ENCODE measurements at regions not wholly inside any gene's neighbourhood (a gene's known extent, or its start where the extent isn't known, plus 50 kb on each side); places are given as distances from the start of the nearest gene placed in this dataset.

- H2BK120ac ChIP-seq (ENCODE audit: low read depth, low read length) = no peak overlapping the region
- no peak overlapping the region for H3K56ac ChIP-seq (ENCODE audit: extremely low read depth, insufficient read depth, low read length)
- H3K9me3 ChIP-seq (ENCODE audit: control insufficient read depth, insufficient read depth, low read length) = peaks cover 9% of the 10 kb centered on the region
- H3K36me3 ChIP-seq (ENCODE audit: control insufficient read depth, insufficient read depth, low read length) = no peaks in the 10 kb centered on the region
- H3K79me1 ChIP-seq (ENCODE audit: low read depth in 1 of 2, low read length in 2 of 2) = no peaks in the 10 kb centered on the region
- H2AFZ ChIP-seq (replicated peaks; ENCODE audit: low read length, poor library complexity) = no peak overlapping the region
- whole genome bisulfite sequencing, 2 experiments (ENCODE audit: extremely low coverage in 2 of 2, insufficient read length in 1 of 2) = no CpG with 5 or more reads among the region's 3 CpGs
- BruUV-seq (replicated peaks) = no TSS peak
- dilution Hi-C loops (cut with HindIII; ENCODE audit: low sequenced_read_pairs, unreplicated experiment) = no loop called here
- no peak overlapping the region for H3K14ac ChIP-seq (replicated peaks; ENCODE audit: low read depth, low read length)
- H3K27me3 ChIP-seq (ENCODE audit: control insufficient read depth, insufficient read depth, low read length) = no peaks in the 10 kb centered on the region
- H3K4ac ChIP-seq (ENCODE audit: low read depth, low read length) = no peak overlapping the region
- no peak overlapping the region for H2BK5ac ChIP-seq (ENCODE audit: low read depth, low read length, poor library complexity, severe bottlenecking)
- no peak overlapping the region for H3K9ac ChIP-seq (ENCODE audit: low read depth, low read length)
- no peak overlapping the region for H2BK15ac ChIP-seq (ENCODE audit: low read depth, low read length)
- no peak overlapping the region for H2AK9ac ChIP-seq (replicated peaks; ENCODE audit: low read depth, low read length, poor library complexity)
- no peak overlapping the region for H4K5ac ChIP-seq (ENCODE audit: low read depth, low read length)
- no peak overlapping the region for H4K91ac ChIP-seq (ENCODE audit: insufficient read depth, low read depth, low read length)
- H3K4me3 ChIP-seq (ENCODE audit: insufficient read depth, low read depth, low read length) = no peak overlapping the region
- POLR2A ChIA-PET (ENCODE audit: unreplicated experiment) = no interaction called here
- no peaks in the 10 kb centered on the region for H3K4me1 ChIP-seq (ENCODE audit: control insufficient read depth, insufficient read depth, low read length)
- H3K23ac ChIP-seq (ENCODE audit: low read depth, low read length) = no peak overlapping the region
- H4K20me1 ChIP-seq (ENCODE audit: insufficient read depth, low read length) = no peaks in the 10 kb centered on the region
- no peak overlapping the region for H3K4me2 ChIP-seq (ENCODE audit: low read depth, low read length)
- intact Hi-C loops (cut with micrococcal nuclease) = no loop called here
- ATAC-seq (ENCODE audit: low read depth) = no peak
- H2AK5ac ChIP-seq (ENCODE audit: low read depth, low read length) = no peak overlapping the region
- TF ChIP-seq FOS (IDR thresholded peaks at IDR 0.05; ENCODE audit: low read depth, low read length) = no peak
- no peak for TF ChIP-seq RFX5 (IDR thresholded peaks at IDR 0.05; ENCODE audit: low read depth, low read length)
- TF ChIP-seq NFE2L2 (IDR thresholded peaks at IDR 0.05; ENCODE audit: low read depth, low read length) = no peak
- no peak for TF ChIP-seq ELK1 (IDR thresholded peaks at IDR 0.05; ENCODE audit: borderline replicate concordance, low read depth, low read length)
- no peak for TF ChIP-seq BHLHE40 (IDR thresholded peaks at IDR 0.05; ENCODE audit: low read depth, low read length)
- TF ChIP-seq CHD1 (IDR thresholded peaks at IDR 0.05; ENCODE audit: low read depth, low read length) = no peak
- TF ChIP-seq POLR2A (IDR thresholded peaks at IDR 0.05; ENCODE audit: low read depth, low read length) = no peak
- TF ChIP-seq MAZ (IDR thresholded peaks at IDR 0.05; ENCODE audit: borderline replicate concordance, low read depth, low read length) = no peak
- no peaks in the 10 kb centered on the region for H3K9me1 ChIP-seq (ENCODE audit: insufficient read depth, low read length)
- no peak overlapping the region for H2BK20ac ChIP-seq (ENCODE audit: low read depth, low read length)
- H3K27ac ChIP-seq (ENCODE audit: insufficient read depth, low read length) = no peak overlapping the region
- CTCF ChIA-PET = no interaction called here
- no peak for DNase-seq
- H3K18ac ChIP-seq (ENCODE audit: low read depth, low read length) = no peak overlapping the region
- H4K8ac ChIP-seq (ENCODE audit: low read depth in 2 of 2, low read length in 2 of 2) = no peak overlapping the region
- in situ Hi-C loops (cut with MboI; ENCODE audit: low sequenced_read_pairs) = no loop called here
Observed at GRCh38 chr4:12244973-12245372, 816.3 kb upstream of the HS3ST1 start.
